Right atrium auricular region (tissue), 2 donors: ENCODE measurements at regions not wholly inside any gene's neighbourhood (a gene's known extent, or its start where the extent isn't known, plus 50 kb on each side); places are given as distances from the start of the nearest gene placed in this dataset.

Experiments used
- DNase-seq: peaks from one replicate; pipeline ENCODE4 v3.0.0-alpha.2; 2019; ENCODE audit warnings: low spot score
- H3K27ac ChIP-seq, 2 donors: fragments of 200-600 bp; sonication (generic); 1 replicate in 1 of 2; 2 replicates in 1 of 2; pipeline ENCODE4 v1.5.1; 2016 to 2019
- H3K27me3 ChIP-seq, 2 donors: fragments of 200-600 bp; sonication (generic); one replicate each; pipeline versions ENCODE4 v1.5.1 to v1.6.0; 2017 to 2019
- H3K36me3 ChIP-seq: fragments of 200-600 bp; sonication (generic); one replicate; pipeline ENCODE4 v1.5.1; 2016
- H3K4me1 ChIP-seq, 2 donors: fragments of 200-600 bp; sonication (generic); one replicate each; pipeline versions ENCODE4 v1.5.1 to v1.6.0; 2017 to 2019
- H3K4me3 ChIP-seq, 2 donors: fragments of 200-600 bp; sonication (generic); 1 replicate in 1 of 2; 2 replicates in 1 of 2; pipeline ENCODE4 v1.5.1; 2017 to 2019; ENCODE audit warnings: mild to moderate bottlenecking in 1 of 2, moderate library complexity in 1 of 2
- H3K9me3 ChIP-seq, 2 donors: fragments of 200-600 bp; sonication (generic); one replicate each; pipeline ENCODE4 v1.5.1; 2019
- TF ChIP-seq, protein P1 (sequence below), 2 donors: fragments of 200-600 bp; sonication (generic); IDR thresholded peaks; one replicate each; pipeline ENCODE4 v1.5.1; 2019; ENCODE audit warnings: antibody characterized with exemption in 2 of 2

DNA sequence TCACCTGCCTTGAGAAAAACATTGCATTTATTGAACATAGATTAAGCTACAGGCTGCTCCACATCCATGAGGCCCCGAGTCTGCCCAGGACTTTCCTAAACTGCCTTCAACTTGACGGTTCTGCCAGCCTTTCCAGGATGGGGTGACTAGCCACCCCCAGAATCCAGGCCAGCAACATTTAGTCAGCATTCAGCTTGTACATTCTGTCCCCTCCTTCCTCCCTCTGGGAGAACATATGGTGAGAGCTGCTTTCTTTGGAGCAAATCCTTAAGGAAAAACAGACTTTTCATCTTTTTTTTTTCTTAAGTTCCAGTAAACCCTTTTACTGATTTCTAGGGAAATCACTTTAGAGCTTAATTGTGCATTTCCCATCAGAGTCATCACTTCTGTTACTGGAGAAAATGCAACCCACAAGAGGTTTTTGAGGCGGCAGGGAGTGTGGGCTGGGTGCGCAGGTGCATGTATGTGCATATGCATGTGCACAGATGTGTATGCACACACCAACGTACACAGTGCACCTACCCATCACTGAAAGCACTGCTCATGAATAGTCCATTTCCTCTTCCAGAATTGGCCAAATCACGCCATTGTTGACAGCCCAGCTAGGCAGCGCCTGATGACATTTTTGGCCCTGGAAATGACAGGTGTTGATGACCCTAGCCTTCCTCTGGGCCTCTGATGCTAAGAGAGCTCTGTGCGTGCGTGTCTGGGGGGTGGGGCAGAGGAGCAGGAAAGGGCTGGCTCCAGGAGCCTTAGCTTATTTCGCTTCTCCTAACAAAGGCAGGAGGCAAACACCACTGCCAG, 145.6 kb downstream of the HSD17B3 start:
- DNase-seq, result no peak
- peaks cover 0 to 8% of the 10 kb centered on the region in 2 donors for H3K9me3 ChIP-seq
- H3K4me1 ChIP-seq, result no peaks in the 10 kb centered on the region
- TF ChIP-seq, protein P1, sequence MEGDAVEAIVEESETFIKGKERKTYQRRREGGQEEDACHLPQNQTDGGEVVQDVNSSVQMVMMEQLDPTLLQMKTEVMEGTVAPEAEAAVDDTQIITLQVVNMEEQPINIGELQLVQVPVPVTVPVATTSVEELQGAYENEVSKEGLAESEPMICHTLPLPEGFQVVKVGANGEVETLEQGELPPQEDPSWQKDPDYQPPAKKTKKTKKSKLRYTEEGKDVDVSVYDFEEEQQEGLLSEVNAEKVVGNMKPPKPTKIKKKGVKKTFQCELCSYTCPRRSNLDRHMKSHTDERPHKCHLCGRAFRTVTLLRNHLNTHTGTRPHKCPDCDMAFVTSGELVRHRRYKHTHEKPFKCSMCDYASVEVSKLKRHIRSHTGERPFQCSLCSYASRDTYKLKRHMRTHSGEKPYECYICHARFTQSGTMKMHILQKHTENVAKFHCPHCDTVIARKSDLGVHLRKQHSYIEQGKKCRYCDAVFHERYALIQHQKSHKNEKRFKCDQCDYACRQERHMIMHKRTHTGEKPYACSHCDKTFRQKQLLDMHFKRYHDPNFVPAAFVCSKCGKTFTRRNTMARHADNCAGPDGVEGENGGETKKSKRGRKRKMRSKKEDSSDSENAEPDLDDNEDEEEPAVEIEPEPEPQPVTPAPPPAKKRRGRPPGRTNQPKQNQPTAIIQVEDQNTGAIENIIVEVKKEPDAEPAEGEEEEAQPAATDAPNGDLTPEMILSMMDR (IDR thresholded peaks at IDR 0.05), result no peak
- H3K4me3 ChIP-seq, result no peak overlapping the region
- no peaks in the 10 kb centered on the region for H3K27me3 ChIP-seq
- H3K36me3 ChIP-seq, result no peaks in the 10 kb centered on the region
- peak overlapping the region in 1 of 2 donors; percentile 3 for H3K27ac ChIP-seq

DNA sequence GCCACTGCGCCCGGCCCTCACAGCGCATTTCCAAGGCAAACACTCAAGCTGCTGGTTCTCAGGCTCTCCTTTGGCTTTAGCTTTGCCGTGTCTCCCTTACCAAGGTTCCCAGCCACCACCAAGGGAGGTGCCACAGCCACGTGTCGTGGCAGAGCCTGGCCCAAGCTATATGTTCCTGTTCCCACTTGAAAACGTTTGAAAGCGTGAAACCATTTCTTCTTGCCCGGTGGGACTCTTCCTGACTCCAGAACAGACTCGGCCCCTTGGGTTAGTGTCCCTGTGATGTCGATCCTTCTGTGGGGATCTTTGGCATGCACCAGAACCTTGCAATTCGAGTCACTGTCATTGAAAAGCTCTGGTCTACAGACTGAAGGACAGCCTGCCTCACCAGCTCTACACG, 147.9 kb downstream of the HSD17B3 start:
- no peaks in the 10 kb centered on the region for H3K4me1 ChIP-seq
- H3K27ac ChIP-seq, result no peak overlapping the region
- no peaks in the 10 kb centered on the region for H3K9me3 ChIP-seq
- no peak for DNase-seq
- TF ChIP-seq, protein P1 (IDR thresholded peaks at IDR 0.05), result no peak
- no peaks in the 10 kb centered on the region for H3K27me3 ChIP-seq
- H3K4me3 ChIP-seq, result no peak overlapping the region
- H3K36me3 ChIP-seq, result no peaks in the 10 kb centered on the region

- Histone ChIP-seq H3K4me1 (no peaks in the 10 kb centered on the region), H3K27me3 (no peaks in the 10 kb centered on the region), H3K27ac (no peak overlapping the region), H3K9me3 (no peaks in the 10 kb centered on the region), H3K36me3 (no peaks in the 10 kb centered on the region), H3K4me3 (no peak overlapping the region)
- DNase-seq, result no peak
- TF ChIP-seq, protein P1 (IDR thresholded peaks at IDR 0.05), result no peak
These were observed 149.4 kb downstream of the HSD17B3 start for GRCh38 chr9:96152550-96152949.

DNA sequence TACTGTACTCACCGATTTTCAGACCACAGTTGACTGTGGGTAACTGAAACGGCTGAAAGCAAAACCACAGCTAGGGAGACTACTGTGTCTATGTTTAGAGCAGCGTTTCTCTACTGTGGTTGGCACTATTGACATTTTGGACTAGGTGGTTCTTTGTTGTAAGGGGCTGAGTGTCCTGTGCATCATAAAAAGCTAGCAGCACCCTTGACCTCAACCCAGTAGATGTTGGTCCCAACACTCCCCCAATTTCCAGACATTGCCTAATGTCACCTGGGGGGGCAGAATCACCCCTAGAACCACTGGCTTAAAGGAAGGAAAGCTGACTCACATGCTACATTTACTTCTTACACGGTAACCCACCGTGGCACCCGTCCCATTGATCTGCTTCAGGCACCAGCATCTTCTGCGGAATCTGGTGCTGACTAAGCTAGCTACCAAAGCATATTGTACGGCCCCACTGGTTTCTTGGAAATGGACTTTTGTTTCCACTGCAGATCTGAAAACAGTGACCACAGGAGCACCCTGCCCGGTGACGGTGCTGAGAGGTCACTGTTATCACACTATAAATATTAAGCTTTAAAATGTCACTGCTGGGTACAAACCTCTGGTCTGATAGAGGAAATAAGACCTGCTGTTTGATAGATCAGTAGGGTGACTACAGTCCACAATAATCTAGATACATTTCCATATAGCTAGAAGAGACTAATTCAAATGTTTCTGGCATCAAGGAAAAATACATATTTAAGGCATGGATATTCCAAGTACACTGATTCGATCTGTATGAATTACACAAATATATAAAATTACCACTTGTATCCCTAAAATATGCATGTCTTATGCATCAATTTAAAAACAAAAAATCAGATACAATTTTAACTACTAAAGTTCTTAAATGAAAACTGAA, 151.4 kb downstream of the HSD17B3 start:
- no peak for DNase-seq
- TF ChIP-seq, protein P1 (IDR thresholded peaks at IDR 0.05), result no peak
- H3K4me1 ChIP-seq, result no peaks in the 10 kb centered on the region
- H3K27me3 ChIP-seq, result no peaks in the 10 kb centered on the region
- no peak overlapping the region for H3K4me3 ChIP-seq
- H3K27ac ChIP-seq, result no peak overlapping the region
- H3K36me3 ChIP-seq, result no peaks in the 10 kb centered on the region
- H3K9me3 ChIP-seq, result no peaks in the 10 kb centered on the region

- H3K27me3 ChIP-seq, result no peaks in the 10 kb centered on the region
- no peak overlapping the region for H3K4me3 ChIP-seq
- no peak overlapping the region for H3K27ac ChIP-seq
- no peaks in the 10 kb centered on the region for H3K9me3 ChIP-seq
- DNase-seq, result no peak
- H3K36me3 ChIP-seq, result no peaks in the 10 kb centered on the region
- no peaks in the 10 kb centered on the region for H3K4me1 ChIP-seq
- TF ChIP-seq, protein P1 (IDR thresholded peaks at IDR 0.05), result no peak
These were observed 152.3 kb downstream of the HSD17B3 start for GRCh38 chr9:96149533-96150280.
